Activated T-cell treated with anti-CD3 and anti-CD28 coated beads, Interleukin-2, amount 50 U/mL, for 72 hours (primary cell): ENCODE measurements at regions not wholly inside any gene's neighbourhood (a gene's known extent, or its start where the extent isn't known, plus 50 kb on each side); places are given as distances from the start of the nearest gene placed in this dataset.
"Not testable (repeated sequence)": the region's sequence is repeated elsewhere in the genome, so short reads cannot be mapped to it uniquely, and the experiment has no call there.

Experiments
- ATAC-seq, 2 donors: fragments of 150-1000 bp; cut with Tn5 transposase; replicated peaks in 1 of 2; 2 replicates each; pipeline ENCODE4 v1.10.0; 2021; ENCODE audit warnings: moderate library complexity in 2 of 2, mild to moderate bottlenecking in 1 of 2
- DNase-seq, 2 donors: peaks; one replicate each; pipeline ENCODE4 v3.0.0; 2021 to 2022; ENCODE audit warnings: mixed read lengths in 1 of 2
- H3K27ac Mint-ChIP-seq: one replicate; pipeline ENCODE4 v1.8.0; 2022; ENCODE audit warnings: mild to moderate bottlenecking, moderate library complexity, mixed read lengths
- H3K27me3 Mint-ChIP-seq: one replicate; pipeline ENCODE4 v1.8.0; 2022; ENCODE audit warnings: low read depth, mixed read lengths
- H3K36me3 Mint-ChIP-seq, 2 donors: one replicate each; pipeline ENCODE4 v1.8.0; 2022; ENCODE audit warnings: mixed read lengths in 2 of 2, mild to moderate bottlenecking in 1 of 2; ENCODE audit not compliant: insufficient read depth in 2 of 2
- H3K4me1 Mint-ChIP-seq: one replicate; pipeline ENCODE4 v1.8.0; 2022; ENCODE audit warnings: low read depth, mixed read lengths
- H3K4me3 Mint-ChIP-seq, 2 donors: one replicate each; pipeline ENCODE4 v1.8.0; 2022; ENCODE audit warnings: mild to moderate bottlenecking in 2 of 2, mixed read lengths in 2 of 2, moderate library complexity in 2 of 2
- H3K9me3 Mint-ChIP-seq, 2 donors: one replicate each; pipeline ENCODE4 v1.8.0; 2022; ENCODE audit warnings: mixed read lengths in 2 of 2

- Mint-ChIP-seq H3K4me3 (no peak overlapping the region), H3K27me3 (no peaks in the 10 kb centered on the region), H3K27ac (no peak overlapping the region), H3K36me3 (peaks cover 2 to 3% of the 10 kb centered on the region in 2 donors), H3K9me3 (peaks cover 9 to 14% of the 10 kb centered on the region in 2 donors), H3K4me1 (no peaks in the 10 kb centered on the region)
- DNase-seq = no peak
- ATAC-seq = no peak
Measured at GRCh38 chr2:57199663-57200062, 846.9 kb upstream of the VRK2 start.

GRCh38 chr2:57204364-57204763 lies 842.2 kb upstream of the VRK2 start:
- Mint-ChIP-seq H3K27me3 (no peaks in the 10 kb centered on the region), H3K36me3 (no peaks in the 10 kb centered on the region), H3K27ac (no peak overlapping the region), H3K9me3 (peaks cover 3 to 4% of the 10 kb centered on the region in 2 donors), H3K4me1 (no peaks in the 10 kb centered on the region), H3K4me3 (no peak overlapping the region)
- DNase-seq = no peak
- no peak for ATAC-seq

DNA sequence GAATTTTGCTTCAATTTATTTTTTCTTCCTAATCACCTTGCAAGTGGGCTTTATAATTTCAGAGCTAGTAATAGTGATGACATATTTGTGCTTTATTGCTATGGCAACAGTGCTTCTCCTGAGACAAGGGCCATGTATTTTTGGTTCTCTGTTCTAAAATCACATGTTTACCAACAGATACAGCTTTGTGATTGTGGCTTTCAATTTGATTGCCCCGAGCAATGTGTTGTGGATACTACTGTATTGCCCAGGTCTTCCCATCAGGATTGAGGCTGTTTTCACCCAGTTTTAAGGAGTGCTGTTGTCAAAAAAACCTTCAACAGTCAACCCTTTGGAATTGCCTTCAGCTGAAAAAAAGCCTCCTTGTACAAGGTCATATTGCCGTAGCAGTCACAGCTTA lies 841.4 kb upstream of the VRK2 start:
- Mint-ChIP-seq H3K27ac (no peak overlapping the region), H3K27me3 (no peaks in the 10 kb centered on the region), H3K36me3 (no peaks in the 10 kb centered on the region), H3K9me3 (peaks cover 3 to 4% of the 10 kb centered on the region in 2 donors), H3K4me3 (no peak overlapping the region), H3K4me1 (no peaks in the 10 kb centered on the region)
- DNase-seq = no peak
- no peak for ATAC-seq

DNA sequence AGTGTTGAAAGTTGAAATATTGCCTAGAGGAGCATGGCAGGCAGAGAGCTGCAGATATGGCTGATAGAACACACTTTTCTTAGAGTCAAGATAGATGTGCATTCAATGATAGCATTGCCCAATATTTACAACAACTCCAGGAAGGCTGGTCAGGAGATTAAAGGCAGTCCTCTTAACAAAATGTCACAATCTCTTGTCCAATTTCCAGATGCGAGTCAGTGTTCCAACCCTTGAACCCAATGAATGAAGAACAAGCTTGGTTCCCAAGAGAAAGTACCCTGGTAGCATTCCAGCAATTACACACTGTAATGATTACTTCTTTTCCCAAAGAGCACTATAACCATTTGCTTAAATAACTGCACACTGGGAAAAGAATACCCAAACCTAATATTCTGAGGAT lies 839.4 kb upstream of the VRK2 start:
- DNase-seq = no peak
- no peak overlapping the region for H3K4me3 Mint-ChIP-seq
- no peaks in the 10 kb centered on the region for H3K27me3 Mint-ChIP-seq
- H3K27ac Mint-ChIP-seq = no peak overlapping the region
- peaks cover 0 to 1% of the 10 kb centered on the region in 2 donors for H3K36me3 Mint-ChIP-seq
- H3K9me3 Mint-ChIP-seq = peaks cover 5 to 6% of the 10 kb centered on the region in 2 donors
- H3K4me1 Mint-ChIP-seq = no peaks in the 10 kb centered on the region
- no peak for ATAC-seq

- peaks cover 9 to 17% of the 10 kb centered on the region in 2 donors for H3K9me3 Mint-ChIP-seq
- H3K4me3 Mint-ChIP-seq = no peak overlapping the region
- H3K27ac Mint-ChIP-seq = no peak overlapping the region
- DNase-seq = no peak
- no peak for ATAC-seq
- H3K36me3 Mint-ChIP-seq = peaks cover 1 to 2% of the 10 kb centered on the region in 2 donors
- no peaks in the 10 kb centered on the region for H3K4me1 Mint-ChIP-seq
- no peaks in the 10 kb centered on the region for H3K27me3 Mint-ChIP-seq
Measured at GRCh38 chr2:57209799-57210198, 836.8 kb upstream of the VRK2 start.

GRCh38 chr2:57210855-57211254 lies 835.8 kb upstream of the VRK2 start:
- H3K27ac Mint-ChIP-seq = no peak overlapping the region
- DNase-seq = no peak
- peaks cover 1 to 2% of the 10 kb centered on the region in 2 donors for H3K36me3 Mint-ChIP-seq
- no peak overlapping the region for H3K4me3 Mint-ChIP-seq
- H3K9me3 Mint-ChIP-seq = peaks cover 9 to 17% of the 10 kb centered on the region in 2 donors
- no peaks in the 10 kb centered on the region for H3K27me3 Mint-ChIP-seq
- no peaks in the 10 kb centered on the region for H3K4me1 Mint-ChIP-seq
- ATAC-seq = no peak

DNA sequence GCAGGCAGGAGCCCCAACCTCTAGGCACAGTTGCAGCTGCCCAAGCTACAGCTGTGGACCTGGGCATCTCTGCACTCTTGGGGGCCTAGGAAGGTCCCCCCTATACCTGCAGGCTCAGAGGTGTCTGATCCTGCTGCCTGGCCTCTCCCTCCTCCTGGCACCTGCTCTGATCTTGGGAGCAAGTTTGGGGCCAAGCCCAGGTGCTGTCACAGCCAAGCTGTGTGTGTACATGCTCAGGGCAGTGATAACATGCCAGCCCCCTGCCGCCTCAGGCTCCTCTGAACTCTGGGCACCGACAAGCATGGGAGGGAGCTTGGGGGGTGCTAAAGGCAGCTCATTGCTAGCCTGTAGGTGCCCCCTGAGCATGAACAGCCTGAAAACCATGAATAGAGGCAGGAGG lies 829.6 kb upstream of the VRK2 start:
- no peaks in the 10 kb centered on the region for H3K27me3 Mint-ChIP-seq
- no peak for ATAC-seq
- no peak for DNase-seq
- no peak overlapping the region for H3K4me3 Mint-ChIP-seq
- H3K27ac Mint-ChIP-seq = no peak overlapping the region
- peaks cover 2 to 4% of the 10 kb centered on the region in 2 donors for H3K36me3 Mint-ChIP-seq
- H3K9me3 Mint-ChIP-seq = peaks cover 10 to 17% of the 10 kb centered on the region in 2 donors
- H3K4me1 Mint-ChIP-seq = no peaks in the 10 kb centered on the region

DNA sequence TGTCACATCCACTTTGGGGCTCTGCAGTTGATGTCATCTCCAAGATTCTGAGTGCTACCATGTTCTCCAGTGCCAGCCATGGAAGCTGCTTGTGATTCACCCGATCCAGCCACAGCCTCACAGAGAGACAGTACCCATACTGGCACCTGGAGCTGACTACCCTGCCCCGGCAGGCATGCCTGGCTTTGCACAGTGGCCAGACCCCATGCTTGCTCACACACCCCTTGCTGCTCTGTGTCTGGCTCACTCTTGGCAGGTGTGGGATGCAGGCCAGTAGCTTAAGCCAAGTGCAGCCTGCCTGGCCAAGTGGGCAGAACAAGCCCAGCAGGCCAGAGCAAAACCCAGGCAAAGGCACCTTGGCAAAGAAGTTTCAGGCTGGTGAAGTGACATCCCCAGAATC lies 828.4 kb upstream of the VRK2 start:
- no peak overlapping the region for H3K4me3 Mint-ChIP-seq
- DNase-seq (no peak), ATAC-seq (no peak)
- no peaks in the 10 kb centered on the region for H3K27me3 Mint-ChIP-seq
- H3K36me3 Mint-ChIP-seq = peaks cover 2% of the 10 kb centered on the region in 2 donors
- no peaks in the 10 kb centered on the region for H3K4me1 Mint-ChIP-seq
- H3K9me3 Mint-ChIP-seq = peaks cover 4 to 9% of the 10 kb centered on the region in 2 donors
- no peak overlapping the region for H3K27ac Mint-ChIP-seq

- H3K36me3 Mint-ChIP-seq, H3K4me1 Mint-ChIP-seq, ATAC-seq, H3K9me3 Mint-ChIP-seq, DNase-seq, H3K27me3 Mint-ChIP-seq, H3K4me3 Mint-ChIP-seq, H3K27ac Mint-ChIP-seq: not testable (repeated sequence)
Measured at GRCh38 chr2:57229706-57230105, 816.9 kb upstream of the VRK2 start.

DNA sequence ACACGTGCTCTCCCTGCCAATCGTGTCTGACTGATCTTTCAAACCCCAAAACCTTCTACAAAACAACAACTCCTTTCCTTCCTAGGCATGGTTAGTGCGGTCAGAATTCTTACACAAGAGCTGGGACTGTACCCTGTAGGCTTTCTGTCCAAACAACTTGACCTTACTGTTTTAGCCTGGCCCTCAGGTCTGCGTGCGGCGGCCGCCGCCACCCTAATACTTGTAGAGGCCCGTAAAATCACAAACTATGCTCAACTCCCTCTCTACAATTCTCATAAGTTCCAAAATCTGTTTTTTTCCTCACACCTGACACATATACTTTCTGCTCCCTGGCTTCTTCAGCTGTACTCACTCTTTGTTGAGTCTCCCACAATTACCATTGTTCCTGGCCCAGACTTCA lies 814.3 kb upstream of the VRK2 start:
- ATAC-seq, DNase-seq, H3K9me3 Mint-ChIP-seq, H3K4me1 Mint-ChIP-seq, H3K4me3 Mint-ChIP-seq, H3K36me3 Mint-ChIP-seq, H3K27ac Mint-ChIP-seq, H3K27me3 Mint-ChIP-seq: not testable (repeated sequence)

DNA sequence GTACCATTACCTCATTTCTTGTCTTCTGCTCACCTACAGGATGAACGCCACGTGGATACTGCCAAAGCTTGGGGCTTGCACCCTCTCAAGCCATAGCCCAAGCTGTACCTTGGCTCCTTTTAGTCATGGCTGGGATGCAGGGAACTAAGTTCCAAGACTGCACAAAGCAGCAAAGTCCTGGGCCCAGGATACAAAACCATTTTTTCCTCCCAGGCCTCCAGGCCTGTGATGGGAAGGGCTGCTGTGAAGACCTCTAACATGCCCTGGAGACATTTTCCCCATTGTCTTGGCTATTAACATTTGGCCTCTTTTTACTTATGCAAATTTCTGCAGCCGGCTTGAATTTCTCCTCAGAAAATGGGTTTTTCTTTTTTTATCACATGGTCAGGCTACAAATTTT lies 795.1 kb upstream of the VRK2 start:
- peaks cover 12 to 21% of the 10 kb centered on the region in 2 donors for H3K9me3 Mint-ChIP-seq
- H3K27ac Mint-ChIP-seq, ATAC-seq, H3K36me3 Mint-ChIP-seq, H3K4me1 Mint-ChIP-seq, H3K4me3 Mint-ChIP-seq, DNase-seq, H3K27me3 Mint-ChIP-seq: not testable (repeated sequence)

DNA sequence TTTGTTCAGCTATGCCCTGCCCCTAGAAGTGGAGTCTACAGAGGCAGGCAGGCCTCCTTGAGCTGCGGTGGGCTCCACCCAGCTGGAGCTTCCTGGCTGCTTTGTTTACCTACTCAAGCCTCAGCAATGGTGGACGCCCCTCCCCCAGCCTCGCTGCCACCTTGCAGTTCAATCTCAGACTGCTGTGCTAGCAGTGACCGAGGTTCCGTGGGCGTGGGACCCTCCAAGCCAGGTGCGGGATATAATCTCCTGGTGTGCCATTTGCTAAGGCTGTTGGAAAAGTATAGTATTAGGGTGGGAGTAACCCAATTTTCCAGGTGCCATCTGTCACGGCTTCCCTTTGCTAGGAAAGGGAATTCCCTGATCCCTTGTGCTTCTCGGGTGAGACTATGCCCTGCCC lies 770.2 kb upstream of the VRK2 start:
- not testable (repeated sequence) for H3K27ac Mint-ChIP-seq, H3K4me3 Mint-ChIP-seq, H3K36me3 Mint-ChIP-seq, H3K4me1 Mint-ChIP-seq, H3K27me3 Mint-ChIP-seq, ATAC-seq, DNase-seq
- peaks cover 17 to 19% of the 10 kb centered on the region in 2 donors for H3K9me3 Mint-ChIP-seq

GRCh38 chr2:57278451-57278850 lies 768.2 kb upstream of the VRK2 start:
- DNase-seq (no peak), ATAC-seq (no peak)
- Mint-ChIP-seq H3K27me3 (no peaks in the 10 kb centered on the region), H3K4me3 (no peak overlapping the region), H3K4me1 (no peaks in the 10 kb centered on the region), H3K27ac (no peak overlapping the region), H3K36me3 (peaks cover 4 to 6% of the 10 kb centered on the region in 2 donors), H3K9me3 (peaks cover 14 to 20% of the 10 kb centered on the region in 2 donors)

DNA sequence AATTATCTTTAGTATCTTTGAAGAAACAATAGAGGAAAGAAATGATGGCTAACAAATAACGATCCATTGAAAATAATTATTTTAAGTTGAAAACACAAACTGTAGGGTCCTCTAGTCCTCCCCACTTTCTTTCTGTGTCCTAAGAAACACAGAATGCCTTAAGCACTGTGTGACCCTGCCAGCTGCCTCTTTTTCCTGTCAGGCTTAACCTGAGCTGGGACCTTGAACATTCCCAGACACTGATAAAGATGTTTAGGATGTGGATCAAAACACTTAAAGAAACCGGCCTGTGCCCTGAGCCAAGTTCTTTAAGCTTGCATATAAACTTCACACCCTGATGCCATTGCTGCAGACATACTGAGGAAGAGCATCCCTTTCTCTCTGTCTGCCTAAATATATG lies 755.4 kb upstream of the VRK2 start:
- DNase-seq = no peak
- Mint-ChIP-seq H3K27ac (no peak overlapping the region), H3K4me3 (no peak overlapping the region), H3K36me3 (no peaks in the 10 kb centered on the region), H3K9me3 (peaks cover 0 to 4% of the 10 kb centered on the region in 2 donors), H3K4me1 (no peaks in the 10 kb centered on the region), H3K27me3 (no peaks in the 10 kb centered on the region)
- no peak for ATAC-seq
